ENCODE measurements at regions not wholly inside any gene's neighbourhood (a gene's known extent, or its start where the extent isn't known, plus 50 kb on each side); places are given as distances from the start of the nearest gene placed in this dataset.

- no peak for DNase-seq
These were observed 123.9 kb upstream of the MGAT5 start for GRCh38 chr2:134129900-134130537.

- no peak for DNase-seq
These were observed 122.0 kb upstream of the MGAT5 start for GRCh38 chr2:134131681-134132489.

DNA sequence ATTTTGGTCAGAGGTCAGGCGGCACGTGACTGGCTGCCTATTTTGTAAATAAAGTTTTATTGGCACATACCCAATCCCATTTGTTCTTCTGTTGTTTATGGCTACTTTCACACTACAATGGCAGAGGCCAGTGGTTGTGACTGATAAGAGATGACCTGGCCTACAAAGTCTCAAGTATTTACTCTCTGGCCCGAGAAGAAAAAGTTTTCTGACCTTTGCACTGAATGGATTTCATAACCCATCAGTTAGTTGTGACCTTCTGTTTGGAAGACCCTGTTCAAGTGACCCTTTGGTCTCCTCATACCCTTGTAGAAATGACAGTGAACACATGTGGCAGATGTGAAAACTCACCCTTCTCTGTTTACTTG lies 121.4 kb upstream of the MGAT5 start:
- no peak for DNase-seq

DNA sequence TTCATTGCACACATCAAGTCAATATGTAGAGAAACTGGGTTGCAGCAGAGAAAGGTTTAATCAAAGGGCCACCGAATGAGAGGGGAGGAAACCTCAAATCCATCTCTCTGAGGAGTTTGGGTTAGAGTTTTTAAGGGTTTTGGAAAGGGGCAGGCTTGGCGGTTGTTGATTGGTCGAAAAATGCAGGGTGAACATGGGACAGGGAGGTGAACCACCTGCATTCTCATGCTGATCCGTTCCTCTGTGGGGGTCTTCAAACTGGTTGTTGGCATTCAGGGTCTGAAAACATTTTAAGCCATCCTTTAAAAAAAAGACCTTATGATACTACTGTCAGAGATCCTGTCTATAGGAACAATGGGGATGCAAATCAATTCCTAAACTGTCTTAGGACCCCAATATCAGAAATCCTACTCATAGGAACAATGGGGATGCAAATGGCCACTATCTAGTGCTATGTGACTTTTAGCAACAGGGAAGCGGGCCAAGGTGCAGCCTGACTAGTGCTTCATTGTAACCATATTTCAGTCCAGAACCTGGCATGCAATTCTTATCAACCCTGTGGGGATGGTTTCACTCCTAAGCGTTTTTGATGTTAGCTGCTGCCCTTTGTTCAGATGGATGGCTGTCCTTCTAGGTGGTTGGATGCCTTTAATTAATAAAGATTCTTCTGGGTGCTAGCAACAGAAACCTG lies 120.1 kb upstream of the MGAT5 start:
- no peak for DNase-seq

DNA sequence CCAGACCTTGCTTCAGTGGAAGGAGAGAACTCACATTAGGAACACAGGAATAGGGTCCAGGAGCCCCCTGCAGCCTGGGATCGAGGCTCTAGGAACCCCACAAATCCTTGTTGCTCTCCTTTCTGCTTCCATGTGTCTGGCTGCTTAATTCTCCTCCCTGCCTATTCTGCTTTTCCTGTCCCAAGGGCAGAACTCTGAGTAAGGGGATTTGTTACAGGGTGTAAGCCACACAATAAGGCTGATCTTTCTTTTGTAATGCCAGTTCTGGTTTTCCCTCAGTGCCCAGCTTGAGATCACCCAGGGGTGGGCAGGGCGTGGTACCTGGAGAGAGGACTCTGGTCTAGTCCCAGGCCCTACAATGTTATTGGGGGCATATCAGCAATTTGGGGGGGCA lies 119.6 kb upstream of the MGAT5 start:
- DNase-seq: no peak

DNA sequence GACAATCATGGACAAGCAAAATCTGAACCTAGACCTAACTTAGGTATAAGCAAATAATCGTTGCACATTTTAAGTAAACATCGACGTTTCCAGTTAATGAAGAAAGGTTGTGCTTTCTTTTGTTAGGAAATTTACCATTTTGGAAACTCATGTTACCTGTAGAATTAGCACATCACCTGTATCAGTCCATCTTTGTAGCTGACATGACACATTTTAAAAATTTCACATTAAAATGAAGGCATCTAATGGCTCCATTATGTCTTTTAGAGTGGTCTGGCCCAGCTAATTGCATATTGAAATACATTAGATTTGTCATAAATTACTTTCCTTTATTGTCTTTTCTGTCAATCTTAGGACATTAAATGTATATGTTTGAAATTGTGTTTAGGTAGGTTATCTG lies 119.0 kb upstream of the MGAT5 start:
- no peak for DNase-seq

- no peak for DNase-seq
These were observed 118.1 kb upstream of the MGAT5 start for GRCh38 chr2:134135793-134136192.

- DNase-seq: no peak
These were observed 117.1 kb upstream of the MGAT5 start for GRCh38 chr2:134136731-134137130.

DNA sequence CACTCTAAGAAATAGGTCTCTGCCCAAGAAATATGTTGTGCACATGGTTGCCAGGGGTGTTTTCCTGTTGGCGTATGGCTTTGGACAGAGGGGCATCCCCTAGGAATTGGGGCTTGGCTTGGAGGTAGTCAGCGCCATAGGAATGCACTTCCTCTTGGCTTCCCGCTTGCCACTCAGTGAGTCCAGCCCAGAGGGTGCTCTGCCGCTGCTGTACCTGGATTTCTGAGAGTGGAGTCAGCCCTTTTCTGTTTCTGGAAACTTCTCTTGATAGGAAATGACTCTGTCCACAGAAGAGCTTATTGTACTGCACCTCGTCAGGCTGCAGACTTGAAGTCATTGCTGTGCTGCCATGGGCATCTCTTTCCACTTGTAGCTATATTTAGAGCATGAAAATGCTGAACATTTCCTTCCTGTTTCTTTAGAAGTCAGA lies 116.7 kb upstream of the MGAT5 start:
- DNase-seq: no peak

- no peak for DNase-seq
These were observed 115.8 kb upstream of the MGAT5 start for GRCh38 chr2:134138115-134138514.

DNA sequence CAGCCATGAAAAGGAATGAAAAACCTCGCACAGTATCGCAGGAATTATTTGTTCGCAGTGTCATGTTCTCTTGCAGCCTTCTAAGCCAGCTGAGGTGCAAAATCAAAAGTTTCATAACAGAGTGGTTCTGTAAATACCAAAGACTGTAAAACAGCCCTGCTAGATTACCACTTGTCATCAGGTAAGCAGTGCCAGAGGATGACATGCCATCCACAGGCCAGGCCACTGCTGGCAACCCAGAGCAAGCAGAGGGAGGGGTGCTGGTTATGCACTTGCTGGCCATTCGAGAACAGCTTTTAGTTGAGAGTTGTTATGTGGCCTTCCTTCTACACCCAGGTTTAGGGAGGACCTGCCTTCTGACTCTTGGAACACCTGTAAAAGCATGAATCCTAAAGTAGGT lies 114.3 kb upstream of the MGAT5 start:
- no peak for DNase-seq

GRCh38 chr2:134140251-134140661 lies 113.6 kb upstream of the MGAT5 start:
- DNase-seq: no peak

GRCh38 chr2:134141598-134142340 lies 112.1 kb upstream of the MGAT5 start:
- DNase-seq: no peak

GRCh38 chr2:134142341-134142738 lies 111.5 kb upstream of the MGAT5 start:
- DNase-seq: no peak

GRCh38 chr2:134142903-134143302 lies 111.0 kb upstream of the MGAT5 start:
- no peak for DNase-seq

GRCh38 chr2:134143568-134143967 lies 110.3 kb upstream of the MGAT5 start:
- DNase-seq: no peak

- DNase-seq: no peak
These were observed 109.7 kb upstream of the MGAT5 start for GRCh38 chr2:134144081-134144596.

DNA sequence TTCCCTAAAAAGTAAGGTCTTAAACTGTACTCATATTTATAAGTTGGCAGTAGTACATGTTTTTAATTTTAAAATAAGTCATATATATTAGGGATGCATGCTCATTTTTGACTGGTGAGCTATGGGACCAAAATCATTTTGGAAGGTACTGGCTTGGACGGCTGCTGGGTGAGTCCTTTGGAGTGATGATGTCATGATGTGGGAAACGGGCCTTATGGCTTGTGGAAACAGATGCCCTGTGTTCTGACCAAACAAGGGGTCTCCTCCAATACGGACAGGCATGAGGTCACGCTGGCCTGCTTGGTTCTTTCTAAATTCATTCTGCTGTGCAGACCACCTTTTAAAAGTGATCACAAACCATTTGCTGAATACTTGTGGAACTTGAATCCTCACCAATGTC lies 109.2 kb upstream of the MGAT5 start:
- no peak for DNase-seq

DNA sequence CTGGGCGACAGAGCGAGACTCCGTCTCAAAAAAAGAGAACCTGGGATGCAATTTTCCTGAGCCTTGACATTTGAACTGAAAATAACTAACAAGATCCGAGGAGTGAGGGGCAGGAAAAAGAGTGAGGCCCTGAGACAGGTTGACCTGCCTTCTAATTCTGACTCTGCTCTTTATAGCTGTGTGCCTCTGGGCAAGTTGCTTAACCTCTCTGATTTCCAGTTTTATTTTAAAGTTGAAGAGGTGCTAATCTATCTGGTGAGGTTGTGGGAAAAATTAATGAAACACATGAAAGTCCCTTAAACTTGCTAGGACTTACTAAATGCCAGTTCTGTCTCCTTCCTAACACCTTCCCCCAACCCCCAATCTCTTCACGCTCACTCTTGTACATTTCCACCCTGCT lies 108.4 kb upstream of the MGAT5 start:
- no peak for DNase-seq

GRCh38 chr2:134146161-134146560 lies 107.7 kb upstream of the MGAT5 start:
- no peak for DNase-seq

GRCh38 chr2:134146620-134147019 lies 107.3 kb upstream of the MGAT5 start:
- no peak for DNase-seq

- no peak for DNase-seq
These were observed 105.7 kb upstream of the MGAT5 start for GRCh38 chr2:134148172-134148571.

DNA sequence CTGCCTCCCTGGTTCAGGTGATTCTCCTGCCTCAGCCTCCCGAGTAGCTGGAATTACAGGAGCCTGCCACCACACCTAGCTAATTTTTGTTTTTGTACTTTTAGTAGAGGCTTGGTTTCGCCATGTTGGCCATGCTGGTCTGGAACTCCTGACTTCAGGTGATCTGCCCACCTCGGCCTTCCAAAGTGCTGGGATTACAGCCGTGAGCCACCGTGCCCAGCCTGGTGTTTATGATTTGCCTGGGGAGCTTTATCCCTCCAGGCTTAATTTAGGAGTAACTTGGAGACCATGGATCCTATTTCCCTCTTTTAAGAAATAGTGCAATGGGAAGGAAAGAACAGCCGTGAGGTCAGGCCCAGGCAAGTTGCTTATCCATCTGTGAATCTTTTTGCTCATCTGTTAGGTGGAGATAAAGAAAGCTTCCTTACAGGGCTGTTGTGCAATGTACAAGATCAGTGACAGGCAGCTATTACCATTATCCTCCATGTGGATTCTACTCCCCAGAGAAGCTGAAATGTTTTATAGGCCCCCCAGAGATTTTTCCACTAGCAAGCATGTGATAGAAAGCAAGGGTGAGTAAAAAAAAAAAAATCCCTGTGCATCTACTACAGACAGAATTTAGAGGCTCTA lies 104.9 kb upstream of the MGAT5 start:
- no peak for DNase-seq
